Neural cell (in vitro differentiated cells): ENCODE measurements at regions not wholly inside any gene's neighbourhood (a gene's known extent, or its start where the extent isn't known, plus 50 kb on each side); places are given as distances from the start of the nearest gene placed in this dataset.

ENCODE experiments used
- H2AFZ ChIP-seq: fragments of 200-600, 300-800 bp; sonication (generic), shearing (Covaris generic); 2 replicates; pipeline ENCODE4 v1.6.0; 2014; ENCODE audit warnings: low read depth, mild to moderate bottlenecking, antibody characterized with exemption, low read length, moderate library complexity
- H3F3A ChIP-seq: fragments of 200-600 bp; shearing (Covaris generic); 2 replicates; pipeline ENCODE4 v1.6.1; 2016; ENCODE audit warnings: mild to moderate bottlenecking, moderate library complexity, mixed read lengths, antibody characterized with exemption, low read length; ENCODE audit not compliant: insufficient read depth, poor library complexity, severe bottlenecking
- H3K27ac ChIP-seq: fragments of 200-600, 300-800 bp; sonication (generic), shearing (Covaris generic); 2 replicates; pipeline ENCODE4 v1.5.1; 2014; ENCODE audit warnings: mild to moderate bottlenecking, low read length, moderate library complexity
- H3K27me3 ChIP-seq: fragments of 300-800, 200-600 bp; sonication (generic), shearing (Covaris generic); 2 replicates; pipeline ENCODE4 v1.6.0; 2014; ENCODE audit warnings: mild to moderate bottlenecking, low read depth, low read length, moderate library complexity; ENCODE audit not compliant: insufficient read depth
- H3K36me3 ChIP-seq: fragments of 300-800, 200-600 bp; sonication (generic), shearing (Covaris generic); 2 replicates; pipeline ENCODE4 v1.5.1; 2014; ENCODE audit warnings: mild to moderate bottlenecking, antibody characterized with exemption, low read length, moderate library complexity; ENCODE audit not compliant: insufficient read depth
- H3K4me2 ChIP-seq: fragments of 300-800, 200-600 bp; sonication (generic), shearing (Covaris generic); 2 replicates; pipeline ENCODE4 v1.6.0; 2014; ENCODE audit warnings: mild to moderate bottlenecking, low read length
- H3K4me3 ChIP-seq: fragments of 300-800, 200-600 bp; sonication (generic), shearing (Covaris generic); 2 replicates; pipeline ENCODE4 v1.5.1; 2014; ENCODE audit warnings: mild to moderate bottlenecking, low read length, moderate library complexity
- H3K79me2 ChIP-seq: fragments of 200-600 bp; shearing (Covaris generic); replicated peaks from 2 replicates; pipeline ENCODE4 v1.6.0; 2014; ENCODE audit warnings: mild to moderate bottlenecking, low read length, moderate library complexity; ENCODE audit not compliant: insufficient read depth
- H3K9ac ChIP-seq: fragments of 300-800, 200-600 bp; sonication (generic), shearing (Covaris generic); 2 replicates; pipeline ENCODE4 v1.6.1; 2016; ENCODE audit warnings: mild to moderate bottlenecking, low read length, mixed read lengths
- H3K9me2 ChIP-seq: fragments of 200-600 bp; shearing (Covaris generic); 2 replicates; pipeline ENCODE4 v1.6.1; 2016; ENCODE audit warnings: mild to moderate bottlenecking, low read length, mixed read lengths; ENCODE audit not compliant: insufficient read depth
- H3K9me3 ChIP-seq: fragments of 200-600, 300-800 bp; sonication (generic), shearing (Covaris generic); 2 replicates; pipeline ENCODE4 v1.6.1; 2016; ENCODE audit warnings: mild to moderate bottlenecking, mixed run types, low read length, moderate library complexity, mixed read lengths
- H4K20me1 ChIP-seq: fragments of 200-600 bp; shearing (Covaris generic); 2 replicates; pipeline ENCODE4 v1.6.1; 2016; ENCODE audit warnings: mild to moderate bottlenecking, mixed run types; ENCODE audit not compliant: insufficient read depth
- EP300 ChIP-seq: fragments of 450-650 bp; conservative IDR thresholded peaks from 2 replicates; pipeline ENCODE4 v1.6.1; 2014; ENCODE audit warnings: antibody characterized with exemption, mild to moderate bottlenecking, moderate library complexity; ENCODE audit not compliant: poor library complexity, severe bottlenecking
- EZH2 ChIP-seq: fragments of 200-600, 300-800 bp; shearing (Covaris generic), sonication (generic); IDR thresholded peaks from 2 replicates; pipeline ENCODE4 v1.6.1; 2014; ENCODE audit warnings: antibody characterized with exemption, low read length, borderline replicate concordance, mild to moderate bottlenecking; ENCODE audit not compliant: insufficient read depth, poor library complexity, severe bottlenecking
- MXI1 ChIP-seq: fragments of 450-650 bp; conservative IDR thresholded peaks from 2 replicates; pipeline ENCODE4 v1.6.1; 2014; ENCODE audit warnings: antibody characterized with exemption, mild to moderate bottlenecking; ENCODE audit not compliant: poor library complexity, severe bottlenecking
- POLR2AphosphoS5 ChIP-seq: IDR thresholded peaks from 2 replicates; pipeline ENCODE4 v1.6.1; 2012
- RAD21 ChIP-seq: fragments of 450-650 bp; conservative IDR thresholded peaks from 2 replicates; pipeline ENCODE4 v1.6.1; 2014; ENCODE audit warnings: antibody characterized with exemption, mild to moderate bottlenecking, moderate library complexity
- SMC3 ChIP-seq: fragments of 450-650 bp; conservative IDR thresholded peaks from 2 replicates; pipeline ENCODE4 v1.6.1; 2014; ENCODE audit warnings: antibody characterized with exemption, mild to moderate bottlenecking, moderate library complexity; ENCODE audit not compliant: poor library complexity
- TAF1 ChIP-seq: IDR thresholded peaks from 2 replicates; pipeline ENCODE4 v1.6.1; 2012; ENCODE audit warnings: low read depth
- TF ChIP-seq, protein P1 (sequence below): IDR thresholded peaks from 2 replicates; pipeline ENCODE4 v1.6.1; 2012; ENCODE audit warnings: borderline replicate concordance
- TF ChIP-seq, protein P2 (sequence below): fragments of 450-650 bp; IDR thresholded peaks from 2 replicates; pipeline ENCODE4 v1.5.1; 2014; ENCODE audit warnings: antibody characterized with exemption, mild to moderate bottlenecking, moderate library complexity; ENCODE audit not compliant: poor library complexity, severe bottlenecking

DNA sequence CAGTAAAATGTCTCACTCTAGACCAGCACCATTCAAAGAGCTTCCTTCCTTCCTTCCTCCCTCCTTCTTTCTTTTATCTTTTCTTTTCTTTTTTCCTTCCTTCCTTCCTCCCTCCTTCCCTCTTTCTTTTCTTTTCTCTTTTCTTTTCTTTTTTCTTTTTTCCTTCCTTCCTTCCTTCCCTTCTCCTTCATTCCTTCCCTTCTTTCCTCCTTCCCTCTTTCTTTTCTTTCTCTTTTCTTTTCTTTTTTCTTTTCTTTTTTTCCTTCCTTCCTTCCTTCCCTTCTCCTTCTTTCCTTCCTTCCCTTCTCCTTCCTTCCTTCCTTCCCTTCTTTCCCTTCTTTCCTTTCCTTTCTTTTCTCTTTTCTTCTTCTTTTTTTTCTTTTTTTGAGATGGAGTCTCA lies 985.1 kb downstream of the DSC3 start:
- H3K4me3 ChIP-seq: no peak overlapping the region
- TF ChIP-seq, protein P1, sequence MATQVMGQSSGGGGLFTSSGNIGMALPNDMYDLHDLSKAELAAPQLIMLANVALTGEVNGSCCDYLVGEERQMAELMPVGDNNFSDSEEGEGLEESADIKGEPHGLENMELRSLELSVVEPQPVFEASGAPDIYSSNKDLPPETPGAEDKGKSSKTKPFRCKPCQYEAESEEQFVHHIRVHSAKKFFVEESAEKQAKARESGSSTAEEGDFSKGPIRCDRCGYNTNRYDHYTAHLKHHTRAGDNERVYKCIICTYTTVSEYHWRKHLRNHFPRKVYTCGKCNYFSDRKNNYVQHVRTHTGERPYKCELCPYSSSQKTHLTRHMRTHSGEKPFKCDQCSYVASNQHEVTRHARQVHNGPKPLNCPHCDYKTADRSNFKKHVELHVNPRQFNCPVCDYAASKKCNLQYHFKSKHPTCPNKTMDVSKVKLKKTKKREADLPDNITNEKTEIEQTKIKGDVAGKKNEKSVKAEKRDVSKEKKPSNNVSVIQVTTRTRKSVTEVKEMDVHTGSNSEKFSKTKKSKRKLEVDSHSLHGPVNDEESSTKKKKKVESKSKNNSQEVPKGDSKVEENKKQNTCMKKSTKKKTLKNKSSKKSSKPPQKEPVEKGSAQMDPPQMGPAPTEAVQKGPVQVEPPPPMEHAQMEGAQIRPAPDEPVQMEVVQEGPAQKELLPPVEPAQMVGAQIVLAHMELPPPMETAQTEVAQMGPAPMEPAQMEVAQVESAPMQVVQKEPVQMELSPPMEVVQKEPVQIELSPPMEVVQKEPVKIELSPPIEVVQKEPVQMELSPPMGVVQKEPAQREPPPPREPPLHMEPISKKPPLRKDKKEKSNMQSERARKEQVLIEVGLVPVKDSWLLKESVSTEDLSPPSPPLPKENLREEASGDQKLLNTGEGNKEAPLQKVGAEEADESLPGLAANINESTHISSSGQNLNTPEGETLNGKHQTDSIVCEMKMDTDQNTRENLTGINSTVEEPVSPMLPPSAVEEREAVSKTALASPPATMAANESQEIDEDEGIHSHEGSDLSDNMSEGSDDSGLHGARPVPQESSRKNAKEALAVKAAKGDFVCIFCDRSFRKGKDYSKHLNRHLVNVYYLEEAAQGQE: no peak
- TF ChIP-seq POLR2AphosphoS5: no peak
- no peak for TF ChIP-seq RAD21
- no peak for TF ChIP-seq EP300
- TF ChIP-seq, protein P2, sequence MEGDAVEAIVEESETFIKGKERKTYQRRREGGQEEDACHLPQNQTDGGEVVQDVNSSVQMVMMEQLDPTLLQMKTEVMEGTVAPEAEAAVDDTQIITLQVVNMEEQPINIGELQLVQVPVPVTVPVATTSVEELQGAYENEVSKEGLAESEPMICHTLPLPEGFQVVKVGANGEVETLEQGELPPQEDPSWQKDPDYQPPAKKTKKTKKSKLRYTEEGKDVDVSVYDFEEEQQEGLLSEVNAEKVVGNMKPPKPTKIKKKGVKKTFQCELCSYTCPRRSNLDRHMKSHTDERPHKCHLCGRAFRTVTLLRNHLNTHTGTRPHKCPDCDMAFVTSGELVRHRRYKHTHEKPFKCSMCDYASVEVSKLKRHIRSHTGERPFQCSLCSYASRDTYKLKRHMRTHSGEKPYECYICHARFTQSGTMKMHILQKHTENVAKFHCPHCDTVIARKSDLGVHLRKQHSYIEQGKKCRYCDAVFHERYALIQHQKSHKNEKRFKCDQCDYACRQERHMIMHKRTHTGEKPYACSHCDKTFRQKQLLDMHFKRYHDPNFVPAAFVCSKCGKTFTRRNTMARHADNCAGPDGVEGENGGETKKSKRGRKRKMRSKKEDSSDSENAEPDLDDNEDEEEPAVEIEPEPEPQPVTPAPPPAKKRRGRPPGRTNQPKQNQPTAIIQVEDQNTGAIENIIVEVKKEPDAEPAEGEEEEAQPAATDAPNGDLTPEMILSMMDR: no peak
- no peak for TF ChIP-seq SMC3
- TF ChIP-seq EZH2: no peak
- no peak overlapping the region for H3K4me2 ChIP-seq
- H3K27me3 ChIP-seq: no peaks in the 10 kb centered on the region
- H3K9ac ChIP-seq: no peak overlapping the region
- H3K79me2 ChIP-seq: no peaks in the 10 kb centered on the region
- no peak overlapping the region for H2AFZ ChIP-seq
- H3K27ac ChIP-seq: no peak overlapping the region
- H3K9me2 ChIP-seq: no peaks in the 10 kb centered on the region
- H3K9me3 ChIP-seq: no peaks in the 10 kb centered on the region
- no peaks in the 10 kb centered on the region for H3K36me3 ChIP-seq
- no peaks in the 10 kb centered on the region for H4K20me1 ChIP-seq
- no peaks in the 10 kb centered on the region for H3F3A ChIP-seq

GRCh38 chr18:30056528-30056927 lies 986.0 kb downstream of the DSC3 start:
- H4K20me1 ChIP-seq: no peaks in the 10 kb centered on the region
- no peaks in the 10 kb centered on the region for H3K36me3 ChIP-seq
- no peak overlapping the region for H3K27ac ChIP-seq
- H3K9ac ChIP-seq: no peak overlapping the region
- H2AFZ ChIP-seq: no peak overlapping the region
- no peak overlapping the region for H3K4me3 ChIP-seq
- TF ChIP-seq, protein P1: no peak
- TF ChIP-seq MXI1 (no peak), SMC3 (no peak), TAF1 (no peak), POLR2AphosphoS5 (no peak)
- TF ChIP-seq, protein P2: no peak
- no peaks in the 10 kb centered on the region for H3K9me3 ChIP-seq
- no peaks in the 10 kb centered on the region for H3K27me3 ChIP-seq
- no peaks in the 10 kb centered on the region for H3K9me2 ChIP-seq
- no peaks in the 10 kb centered on the region for H3K79me2 ChIP-seq
- no peak overlapping the region for H3K4me2 ChIP-seq
- no peaks in the 10 kb centered on the region for H3F3A ChIP-seq
